ENCODE measurements at regions not wholly inside any gene's neighbourhood (a gene's known extent, or its start where the extent isn't known, plus 50 kb on each side); places are given as distances from the start of the nearest gene placed in this dataset.
A peak's percentile ranks its signal among the peaks of the same experiment; 100 is the strongest.

DNA sequence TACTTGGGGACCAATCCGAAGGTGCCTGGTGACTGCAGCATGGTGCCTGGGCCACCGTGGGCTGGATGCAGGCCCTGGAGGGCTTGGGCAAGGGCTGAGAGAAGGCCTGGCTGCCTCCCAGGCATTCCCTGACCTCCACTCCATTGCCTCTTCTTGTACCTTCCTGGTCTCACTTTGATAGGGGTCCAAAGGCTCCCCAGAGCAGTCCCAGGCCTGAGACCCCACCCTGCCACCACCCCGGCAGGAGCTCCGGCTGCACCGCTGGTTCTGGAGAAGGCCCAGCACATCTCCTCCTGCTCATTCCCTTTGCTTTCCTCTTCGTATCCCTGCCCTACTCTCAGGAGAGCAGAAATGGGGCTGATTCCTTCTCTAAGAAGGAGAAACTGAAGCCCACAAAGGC is 133.3 kb upstream of the IPO9 start:
- no peak for DNase-seq (ENCODE audit: extremely low read depth in 1 of 11, low read depth in 9 of 11, low spot score in 4 of 11)

GRCh38 chr1:201696217-201696761 is 132.7 kb upstream of the IPO9 start:
- DNase-seq (ENCODE audit: extremely low read depth in 1 of 11, low read depth in 9 of 11, low spot score in 4 of 11) = no peak

DNA sequence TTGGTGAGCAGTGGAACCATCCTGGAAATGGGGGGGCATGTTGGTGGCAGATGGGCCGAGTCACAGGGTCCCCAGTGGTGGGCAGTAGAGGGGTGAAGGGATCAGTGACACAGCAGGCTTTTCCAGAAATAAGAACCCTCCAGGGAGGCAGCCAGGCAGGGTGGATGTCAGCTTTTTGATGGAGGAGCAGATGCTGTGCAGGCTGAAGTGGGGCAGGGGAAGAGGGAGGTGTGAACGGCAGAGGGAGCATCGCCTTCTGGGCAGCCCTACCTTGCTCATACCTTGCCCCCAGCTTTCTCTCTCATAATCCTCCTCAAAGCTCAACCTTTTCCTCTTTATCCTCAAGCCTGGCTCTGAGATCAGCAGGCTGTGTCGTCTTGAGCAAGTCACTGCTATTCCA is 131.8 kb upstream of the IPO9 start:
- DNase-seq (ENCODE audit: extremely low read depth in 1 of 11, low read depth in 9 of 11, low spot score in 4 of 11) = no peak

GRCh38 chr1:201701831-201702230 is 127.1 kb upstream of the IPO9 start:
- no peak for DNase-seq (ENCODE audit: extremely low read depth in 1 of 11, low read depth in 9 of 11, low spot score in 4 of 11)

DNA sequence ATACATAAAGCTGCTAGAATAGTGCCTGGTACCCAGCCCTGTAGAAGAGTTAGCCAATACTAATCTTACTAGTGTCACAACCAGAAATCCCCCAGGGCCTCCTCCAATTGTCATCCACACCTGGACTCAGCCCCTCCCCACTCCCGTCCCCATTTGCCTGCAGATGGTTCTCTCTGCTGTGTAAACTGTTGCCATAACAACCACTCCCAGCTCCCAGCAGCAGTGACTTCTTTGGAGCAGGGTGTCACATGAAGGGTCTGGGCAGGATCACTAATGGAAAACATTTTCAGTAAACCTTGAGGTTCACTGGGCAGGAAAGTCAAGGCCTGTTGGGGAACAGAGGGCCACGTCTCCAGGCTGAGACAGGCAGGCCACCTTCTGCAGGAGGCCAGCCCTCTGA is 126.0 kb upstream of the IPO9 start:
- no peak for DNase-seq (ENCODE audit: extremely low read depth in 1 of 11, low read depth in 9 of 11, low spot score in 4 of 11)

- peak in 6 of 11 donors; percentile 69 to 80 (median 77) for DNase-seq (ENCODE audit: extremely low read depth in 1 of 11, low read depth in 9 of 11, low spot score in 4 of 11)
Observed at GRCh38 chr1:201703621-201704438, 125.1 kb upstream of the IPO9 start.

DNA sequence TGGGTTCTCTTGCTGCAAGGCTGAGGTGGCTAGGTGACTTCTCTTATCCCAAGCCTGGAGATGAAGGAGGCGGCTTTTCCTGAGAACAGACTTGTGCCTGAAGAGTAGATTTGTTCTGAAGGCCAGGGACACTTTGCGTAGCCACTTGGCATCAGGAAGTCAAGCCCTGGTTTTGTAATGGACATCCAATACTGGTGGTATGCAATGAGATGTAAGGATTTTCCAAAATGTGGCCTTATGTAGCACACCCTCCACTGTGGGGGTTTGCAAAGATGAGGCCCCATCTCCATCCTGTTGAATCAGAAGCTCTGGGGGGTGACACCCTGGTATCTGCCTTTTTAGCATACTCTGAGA is 124.5 kb upstream of the IPO9 start:
- no peak for DNase-seq (ENCODE audit: extremely low read depth in 1 of 11, low read depth in 9 of 11, low spot score in 4 of 11)

GRCh38 chr1:201705389-201705788 is 123.6 kb upstream of the IPO9 start:
- no peak for DNase-seq (ENCODE audit: extremely low read depth in 1 of 11, low read depth in 9 of 11, low spot score in 4 of 11)

- no peak for DNase-seq (ENCODE audit: extremely low read depth in 1 of 11, low read depth in 9 of 11, low spot score in 4 of 11)
Observed at GRCh38 chr1:201706109-201706508, 122.8 kb upstream of the IPO9 start.

DNA sequence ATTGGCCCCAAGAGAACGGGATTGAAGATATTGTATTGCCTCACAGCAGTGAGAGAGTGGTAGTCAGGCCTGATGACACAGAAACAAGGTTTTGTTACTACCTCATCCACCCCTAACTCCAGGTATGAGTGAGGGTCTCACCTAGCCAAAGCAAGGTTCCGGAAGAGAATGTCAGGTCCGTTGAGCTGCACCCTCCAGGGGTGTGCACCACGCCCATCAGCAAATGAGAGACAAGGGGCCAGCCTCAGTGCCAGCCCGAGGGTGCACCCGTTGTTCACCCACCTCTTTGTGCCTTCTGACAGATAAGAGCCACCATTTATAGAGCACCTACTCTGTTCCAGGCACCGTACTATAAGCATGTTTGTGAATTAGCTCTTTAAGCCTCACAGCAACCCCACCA is 121.9 kb upstream of the IPO9 start:
- DNase-seq (ENCODE audit: extremely low read depth in 1 of 11, low read depth in 9 of 11, low spot score in 4 of 11) = no peak

GRCh38 chr1:201707656-201708055 is 121.3 kb upstream of the IPO9 start:
- DNase-seq (ENCODE audit: extremely low read depth in 1 of 11, low read depth in 9 of 11, low spot score in 4 of 11) = no peak

DNA sequence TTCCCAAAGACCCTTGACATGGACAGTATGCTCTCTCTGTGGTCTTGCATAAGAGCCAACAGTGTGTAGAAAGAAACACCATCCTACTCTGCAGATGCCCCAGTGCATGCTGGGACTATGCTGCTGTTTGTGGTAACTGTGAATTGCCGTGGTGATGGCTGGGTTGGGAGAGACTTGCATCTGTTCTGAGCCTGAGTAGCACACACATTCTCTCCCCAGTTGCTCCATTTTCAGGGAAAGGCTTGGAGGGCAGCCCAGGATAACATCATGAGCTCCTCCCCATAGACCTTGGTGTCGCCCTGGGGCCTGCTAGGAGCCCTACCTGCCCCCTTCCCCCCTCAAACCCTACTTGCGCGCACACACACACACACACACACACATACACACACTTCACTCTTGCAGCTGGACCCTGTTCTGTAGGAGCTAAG is 120.9 kb upstream of the IPO9 start:
- DNase-seq (ENCODE audit: extremely low read depth in 1 of 11, low read depth in 9 of 11, low spot score in 4 of 11) = no peak

DNA sequence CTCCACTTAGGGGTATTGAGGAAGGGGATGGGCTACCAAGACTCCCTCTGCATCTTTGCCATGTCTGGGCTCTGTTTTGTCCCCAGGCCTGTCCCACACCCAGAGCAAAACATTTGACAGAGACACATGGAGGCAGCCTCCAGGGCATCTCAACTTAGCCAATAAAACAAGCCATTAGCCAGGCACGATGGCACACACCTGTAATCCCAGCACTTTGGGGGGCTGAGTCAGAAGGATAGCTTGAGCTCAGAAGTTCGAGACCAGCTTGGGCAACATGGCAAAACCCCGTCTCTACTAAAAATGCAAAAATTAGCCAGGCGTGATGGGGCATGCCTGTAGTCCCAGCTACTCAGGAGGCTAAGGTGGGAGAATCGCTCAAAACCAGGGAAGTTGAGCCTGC is 120.3 kb upstream of the IPO9 start:
- no peak for DNase-seq (ENCODE audit: extremely low read depth in 1 of 11, low read depth in 9 of 11, low spot score in 4 of 11)

DNA sequence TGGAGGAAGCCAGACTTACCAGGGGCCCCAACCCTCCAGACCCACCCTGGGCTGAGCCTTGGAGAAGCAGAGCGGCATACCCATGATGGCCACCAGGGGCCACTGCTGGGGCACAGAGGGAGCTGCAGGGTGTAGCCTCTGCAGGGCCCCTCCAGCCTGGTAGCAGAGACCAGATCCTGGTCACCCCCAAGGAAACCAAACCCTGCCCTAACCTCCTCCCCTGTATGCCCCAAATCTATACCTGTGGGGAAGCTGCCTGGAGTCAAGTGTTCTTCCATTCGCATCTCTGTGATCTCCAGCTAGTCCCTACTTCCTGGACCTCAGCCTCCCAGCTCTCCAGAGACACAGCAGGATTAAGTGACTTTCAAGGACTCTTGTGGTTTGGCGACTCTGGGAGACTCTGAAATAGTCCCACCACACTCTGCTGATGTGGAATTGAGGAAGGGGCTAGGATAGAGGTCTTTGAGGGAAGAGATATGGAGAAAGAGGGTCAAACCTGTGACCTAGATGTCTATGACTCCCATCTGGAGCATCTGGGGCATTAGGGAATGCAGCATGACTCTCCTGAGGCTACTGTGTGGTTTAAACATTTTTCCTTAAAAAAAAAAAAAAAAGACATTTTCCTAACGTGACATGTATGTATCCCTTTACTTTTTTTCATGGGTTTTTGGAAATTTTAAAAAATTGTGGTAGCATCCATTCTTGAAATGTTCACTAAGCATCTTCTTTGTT is 119.2 kb upstream of the IPO9 start:
- DNase-seq (ENCODE audit: extremely low read depth in 1 of 11, low read depth in 9 of 11, low spot score in 4 of 11) = no peak

DNA sequence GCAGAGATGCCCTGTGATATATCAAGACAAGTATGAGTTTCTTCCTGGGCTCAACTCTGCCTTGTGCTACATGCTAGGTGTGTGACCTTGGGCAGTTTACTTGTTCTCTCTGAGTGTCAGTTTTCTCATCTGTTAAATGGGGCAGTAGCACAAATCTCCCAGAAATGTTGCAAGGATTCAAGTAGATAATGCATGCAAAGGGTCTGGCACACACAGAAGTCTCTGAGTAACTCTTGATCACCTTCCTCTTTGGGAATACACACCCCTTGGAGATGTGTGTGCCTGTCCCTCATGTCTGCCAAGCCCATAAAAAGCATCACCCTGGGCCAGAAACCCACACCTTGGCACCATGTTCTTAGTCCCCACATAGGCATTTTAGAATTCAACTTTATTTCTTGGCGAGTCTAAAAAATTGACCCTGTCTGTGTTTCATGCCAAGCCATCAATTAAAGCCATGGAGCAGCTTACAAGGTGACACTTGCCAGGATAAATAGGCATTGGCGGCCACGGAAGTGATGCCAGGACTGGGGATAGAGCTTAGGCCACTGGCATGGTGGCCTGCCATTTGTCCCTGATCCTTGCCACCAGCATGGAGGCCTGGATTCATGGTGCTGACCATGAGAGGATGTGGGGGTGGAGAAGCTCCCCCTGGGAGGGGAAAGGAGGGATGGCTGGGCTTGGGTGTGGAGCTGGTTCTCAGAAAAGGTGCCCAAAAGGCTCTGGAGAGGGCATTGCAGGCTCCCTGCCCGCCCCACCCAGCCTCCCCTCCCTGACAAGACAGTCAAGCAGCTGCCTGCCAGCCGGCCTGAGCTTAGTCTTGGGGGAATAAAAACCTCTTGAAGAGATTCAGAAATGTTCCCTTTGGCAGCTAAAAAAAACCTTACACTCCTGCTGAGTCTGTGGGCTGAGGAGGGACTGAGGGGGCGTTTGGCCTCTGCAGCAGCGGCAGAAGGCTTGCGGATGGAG is 118.0 kb upstream of the IPO9 start:
- DNase-seq (ENCODE audit: extremely low read depth in 1 of 11, low read depth in 9 of 11, low spot score in 4 of 11) = no peak

DNA sequence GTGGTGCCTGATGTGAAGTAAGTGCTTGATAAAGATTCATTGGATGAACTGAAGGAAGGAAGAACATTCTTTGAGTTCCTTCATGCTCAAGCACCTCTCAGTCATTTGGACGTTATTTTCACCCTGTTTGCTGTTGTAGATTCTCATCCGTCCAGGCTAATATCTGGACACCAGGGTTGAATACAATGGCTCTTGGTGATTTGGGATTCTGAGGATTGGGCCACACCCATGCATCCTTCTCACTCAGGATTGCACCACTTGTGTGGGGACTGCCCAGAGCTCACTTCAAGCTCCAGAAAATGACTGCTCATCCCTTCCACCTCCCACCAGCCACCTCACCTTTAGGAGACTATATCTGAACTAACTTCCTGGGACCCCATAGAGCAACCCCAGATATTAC is 117.1 kb upstream of the IPO9 start:
- no peak for DNase-seq (ENCODE audit: extremely low read depth in 1 of 11, low read depth in 9 of 11, low spot score in 4 of 11)

DNA sequence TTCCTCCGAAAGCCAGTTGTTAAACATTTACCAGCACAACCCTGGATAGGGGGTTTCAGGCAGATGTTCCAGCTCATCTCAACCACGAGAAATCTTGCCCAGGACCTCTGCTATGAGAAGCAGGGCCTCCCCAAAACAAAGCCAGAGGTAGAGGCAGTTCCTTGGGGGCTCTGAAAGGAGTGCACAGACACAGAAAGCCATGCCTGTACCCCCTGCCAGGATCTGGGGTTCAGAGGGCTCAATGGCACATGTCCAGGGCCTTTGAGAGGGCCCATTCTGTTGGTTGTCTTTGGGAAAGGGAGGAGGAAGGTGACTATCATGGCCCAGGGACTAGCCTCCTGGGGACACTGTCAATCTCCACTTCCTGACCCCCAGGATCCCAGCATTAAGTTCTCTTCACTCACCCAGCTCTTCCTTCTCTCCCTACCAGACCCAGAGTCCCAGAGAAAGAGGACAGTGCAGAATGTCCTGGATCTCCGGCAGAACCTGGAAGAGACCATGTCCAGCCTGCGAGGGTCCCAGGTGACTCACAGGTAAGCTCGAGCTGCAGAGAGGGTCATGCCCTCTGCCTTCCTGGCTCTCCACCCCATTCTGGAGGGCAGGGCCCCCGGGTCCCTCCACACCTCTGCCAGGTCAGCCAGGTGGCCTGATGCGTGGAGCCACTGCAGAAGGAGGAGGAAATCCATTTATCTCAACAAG is 116.4 kb upstream of the IPO9 start:
- no peak for DNase-seq (ENCODE audit: extremely low read depth in 1 of 11, low read depth in 9 of 11, low spot score in 4 of 11)

DNA sequence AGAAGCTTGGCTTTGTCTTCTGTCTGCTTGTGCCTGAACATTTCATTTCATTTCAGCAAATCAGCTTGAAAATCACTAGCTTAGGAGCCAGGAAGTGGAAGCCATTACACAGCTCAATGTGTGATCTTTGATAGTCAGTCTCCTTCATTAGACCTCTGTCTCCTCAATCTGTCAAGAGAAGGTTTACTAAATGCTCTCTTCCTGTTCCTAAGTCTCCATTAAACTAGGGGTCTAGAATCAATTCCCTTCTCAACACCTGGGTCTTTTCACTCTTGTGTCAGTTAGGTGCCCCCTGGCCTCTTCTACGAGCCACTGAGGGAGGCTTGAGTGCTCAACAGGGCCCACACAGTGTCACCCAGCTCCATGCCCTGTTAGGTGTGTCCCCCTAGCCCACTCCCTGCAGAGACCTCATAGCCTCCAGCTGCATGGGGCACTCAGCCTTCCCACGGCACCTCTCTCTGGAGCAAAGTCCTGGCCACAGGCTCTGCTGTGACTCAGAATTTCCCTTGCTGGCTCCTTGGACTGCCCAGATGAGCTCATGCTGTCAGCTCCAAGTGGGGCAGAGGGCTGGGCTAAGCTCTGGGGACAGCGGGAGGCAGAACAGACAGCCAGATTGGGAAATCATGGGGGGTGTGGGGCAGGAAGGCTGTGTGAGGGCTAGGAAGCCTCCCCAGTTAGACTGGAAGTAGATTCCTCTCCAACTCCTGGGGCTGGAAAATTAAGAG is 115.7 kb upstream of the IPO9 start:
- DNase-seq (ENCODE audit: extremely low read depth in 1 of 11, low read depth in 9 of 11, low spot score in 4 of 11) = no peak

All from renal cortex interstitium (tissue), 11 donors.